ENCODE measurements at regions not wholly inside any gene's neighbourhood (a gene's known extent, or its start where the extent isn't known, plus 50 kb on each side); places are given as distances from the start of the nearest gene placed in this dataset.
"Not testable (repeated sequence)": the region's sequence is repeated elsewhere in the genome, so short reads cannot be mapped to it uniquely, and the experiment has no call there.

DNA sequence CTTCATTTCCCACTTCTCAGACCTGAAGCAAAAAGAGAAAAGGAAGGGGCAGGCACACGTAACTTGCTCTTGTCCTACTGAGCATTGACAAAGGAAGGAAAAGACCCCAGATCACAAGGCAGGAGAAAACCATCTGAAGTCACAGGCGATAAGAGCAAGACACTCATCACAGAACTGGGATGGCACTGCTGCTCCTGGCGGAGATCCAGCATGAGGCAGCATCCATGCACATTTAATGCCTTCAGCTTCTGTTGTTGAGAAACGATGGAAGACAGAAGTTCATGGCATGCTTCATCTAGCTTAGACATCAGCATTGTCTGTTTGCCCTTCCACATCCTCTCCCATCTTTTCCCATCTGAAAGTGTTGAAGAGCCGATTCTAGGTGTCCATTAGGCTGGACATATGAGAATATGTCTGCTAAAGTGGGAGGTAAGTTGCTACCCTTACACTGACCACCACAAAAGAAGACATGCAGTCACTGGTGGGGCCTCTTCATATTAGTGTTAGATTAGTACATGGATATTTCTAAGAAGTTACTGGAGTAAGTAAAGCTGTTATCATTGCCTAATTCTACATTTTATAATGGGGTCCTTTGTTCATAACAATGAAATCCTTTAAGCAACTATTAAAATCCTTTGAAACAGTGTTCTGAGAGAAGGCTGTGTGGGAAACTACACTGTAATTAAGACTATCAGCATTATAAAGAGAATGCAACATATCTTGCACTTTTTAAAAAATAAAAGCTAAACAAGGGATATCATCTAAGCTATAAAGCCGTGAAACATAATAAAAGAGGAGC is 618.5 kb downstream of the C6orf118 start:
- no peak for DNase-seq

GRCh38 chr6:164690241-164690640 is 619.2 kb downstream of the C6orf118 start:
- DNase-seq, result no peak

DNA sequence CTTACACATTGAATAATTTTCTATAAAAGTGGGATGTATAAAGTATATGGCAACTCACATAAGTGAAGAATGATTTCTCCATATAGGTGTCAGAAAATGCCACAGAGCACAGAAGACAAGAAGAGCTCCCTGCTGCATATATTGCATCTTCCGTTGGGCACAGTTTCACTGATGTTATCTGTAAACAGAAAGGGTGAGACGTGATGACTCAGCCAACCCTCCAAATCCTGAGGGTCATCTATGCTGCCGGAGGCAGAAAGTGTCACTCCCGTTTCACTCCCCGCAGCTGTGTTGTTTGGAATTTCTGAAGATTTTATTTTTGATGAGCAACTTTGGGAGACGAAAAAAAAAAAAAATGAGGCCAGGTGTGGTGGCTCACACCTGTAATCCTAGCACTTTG is 644.1 kb downstream of the C6orf118 start:
- DNase-seq, result no peak

- DNase-seq, result no peak
These were observed 645.8 kb downstream of the C6orf118 start for GRCh38 chr6:164663634-164664033.

- DNase-seq, result no peak
These were observed 647.7 kb downstream of the C6orf118 start for GRCh38 chr6:164661716-164662115.

DNA sequence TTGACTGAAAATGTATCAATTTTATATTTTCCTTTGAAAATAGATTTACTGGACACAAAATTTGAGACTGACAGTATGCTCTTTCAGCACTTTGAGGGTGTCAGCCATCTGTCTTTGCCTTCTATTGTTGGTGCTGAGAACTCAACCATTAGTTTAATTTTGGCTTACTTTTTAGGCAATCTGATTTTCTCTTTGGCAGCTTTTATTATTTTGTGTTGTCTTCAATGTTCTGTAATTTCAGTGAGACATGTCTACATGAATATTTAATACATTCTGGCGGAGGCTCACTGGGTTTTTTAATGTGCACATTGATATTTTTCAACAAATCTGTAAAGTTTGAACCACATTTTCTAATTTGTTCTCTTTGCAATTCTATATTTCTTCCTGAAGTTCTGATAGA is 648.6 kb downstream of the C6orf118 start:
- no peak for DNase-seq

DNA sequence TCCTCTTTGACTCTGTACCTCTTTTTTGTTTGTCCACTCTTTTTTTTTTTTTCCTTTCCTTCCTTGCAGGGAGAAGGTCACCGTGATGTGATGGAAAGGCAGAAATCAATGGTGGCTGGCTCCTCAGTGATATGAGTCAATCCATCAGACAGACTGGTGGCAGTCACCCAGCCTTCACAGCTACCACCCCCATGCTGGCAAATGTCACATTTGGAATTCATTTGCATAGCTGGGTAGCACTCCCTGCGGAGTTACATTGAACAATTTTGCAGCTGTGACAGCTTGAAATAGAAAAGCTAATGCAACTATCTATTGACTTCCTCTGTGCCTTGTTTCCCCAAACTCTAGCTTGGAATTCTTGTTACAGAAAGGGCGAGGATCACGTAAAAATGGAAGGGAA is 668.4 kb downstream of the C6orf118 start:
- no peak for DNase-seq

DNA sequence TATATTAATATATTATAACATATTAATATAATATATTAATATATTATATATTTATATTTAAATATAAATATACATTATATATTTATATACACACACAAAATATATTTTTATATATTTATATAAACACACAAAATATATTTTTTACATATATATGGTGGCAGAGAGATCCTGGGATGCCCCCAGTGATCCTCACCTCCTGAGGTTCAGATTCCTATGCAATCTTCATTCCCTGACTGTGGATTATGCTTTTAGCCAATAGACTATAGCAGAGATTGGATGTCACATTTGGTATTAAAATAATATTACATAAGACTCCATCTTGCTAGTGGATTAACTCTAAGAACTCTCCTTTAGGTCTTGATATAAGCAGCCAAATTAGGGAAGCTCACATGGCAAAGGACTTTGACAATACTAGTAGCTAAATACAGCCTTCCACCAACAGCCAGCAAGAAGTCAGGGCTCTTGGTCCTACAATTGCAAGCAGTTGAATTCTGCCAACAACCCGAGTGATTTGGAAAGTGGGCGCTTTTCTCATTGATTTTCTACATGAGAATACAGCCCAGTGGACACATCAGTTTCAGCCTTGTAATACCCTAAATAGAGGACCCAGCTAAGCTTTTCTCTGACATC is 681.0 kb downstream of the C6orf118 start:
- DNase-seq, result no peak

DNA sequence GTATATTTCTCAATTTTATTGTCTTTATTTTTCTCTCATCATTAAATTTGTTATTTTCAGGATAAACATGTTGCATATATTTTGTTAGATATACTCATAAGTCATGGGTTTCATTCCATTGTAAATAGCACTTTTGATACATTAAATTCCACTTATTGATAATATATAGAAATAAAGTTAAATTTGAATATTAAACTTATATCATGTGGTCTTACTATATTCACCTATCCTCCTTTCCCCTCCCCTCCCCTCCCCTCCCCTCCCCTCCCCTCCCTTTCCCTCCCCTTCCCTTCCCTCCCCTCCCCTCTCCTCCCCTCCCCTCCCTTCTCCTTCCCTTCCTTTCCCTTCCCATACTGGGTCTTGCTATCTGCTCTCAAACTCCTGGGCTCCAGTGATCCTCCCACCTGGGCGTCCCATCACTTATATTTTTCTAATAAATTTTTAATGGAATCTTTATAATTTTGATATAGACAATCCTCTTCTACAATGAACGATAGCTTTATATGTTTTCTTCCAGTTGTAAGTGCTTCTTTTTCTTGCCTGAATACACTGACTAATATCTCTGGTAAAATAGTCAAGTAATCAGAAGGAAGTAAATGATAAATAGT is 692.4 kb downstream of the C6orf118 start:
- no peak for DNase-seq

GRCh38 chr6:164612751-164613150 is 696.7 kb downstream of the C6orf118 start:
- DNase-seq, result no peak

GRCh38 chr6:164610859-164611258 is 698.5 kb downstream of the C6orf118 start:
- not testable (repeated sequence) for DNase-seq

DNA sequence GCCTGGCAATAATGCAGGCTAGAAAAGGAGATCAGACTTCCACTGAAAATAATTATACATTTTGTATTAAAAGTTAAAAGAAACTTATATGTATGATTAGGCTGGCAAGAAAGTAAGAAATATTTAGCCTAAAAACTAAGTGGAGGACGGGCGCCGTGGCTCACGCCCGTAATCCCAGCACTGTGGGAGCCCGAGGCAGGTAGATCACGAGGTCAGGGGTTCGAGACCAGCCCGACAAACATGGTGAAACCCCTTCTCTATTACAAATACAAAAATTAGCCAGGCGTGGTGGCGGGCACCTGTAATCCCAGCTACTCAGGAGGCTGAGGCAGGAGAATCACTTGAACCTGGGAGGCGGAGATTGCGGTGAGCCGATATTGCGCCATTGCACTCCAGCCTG is 707.0 kb downstream of the C6orf118 start:
- not testable (repeated sequence) for DNase-seq

DNA sequence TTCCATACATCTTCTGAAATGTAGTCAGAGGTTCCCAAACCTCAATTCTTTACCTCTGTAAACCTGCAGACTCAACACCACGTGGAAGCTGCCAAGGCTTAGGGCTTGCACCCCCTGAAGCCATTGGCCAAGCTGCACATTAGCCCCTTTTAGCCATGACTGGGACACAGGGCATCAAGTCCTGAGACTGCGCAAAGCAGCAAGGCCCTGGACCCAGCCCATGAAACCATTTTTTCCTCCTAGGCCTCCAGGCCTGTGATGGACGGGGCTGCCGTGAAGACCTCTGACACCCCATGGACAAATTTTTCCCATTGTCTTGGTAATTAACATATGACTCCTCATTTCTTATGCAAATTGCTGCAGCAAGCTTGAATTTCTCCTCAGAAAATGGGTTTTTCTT is 727.8 kb downstream of the C6orf118 start:
- DNase-seq, result no peak

DNA sequence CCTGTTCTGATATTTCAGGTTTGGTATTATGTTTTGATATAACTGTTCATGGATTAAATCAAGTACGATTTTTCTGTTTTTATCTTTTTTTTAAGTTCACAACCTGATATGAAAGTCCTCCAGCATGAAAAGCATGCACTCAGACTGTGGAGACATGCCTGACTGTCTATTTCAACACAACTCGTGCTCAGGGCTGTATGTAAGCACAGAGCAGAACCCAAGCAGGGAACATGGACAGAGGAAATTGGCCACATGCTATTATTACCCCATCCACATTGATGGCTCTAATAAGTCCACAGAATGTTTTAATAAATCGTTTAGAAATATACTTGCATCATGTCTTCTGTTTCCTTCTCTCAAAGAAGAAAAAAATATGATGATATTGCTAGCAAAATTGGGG is 730.4 kb downstream of the C6orf118 start:
- no peak for DNase-seq

DNA sequence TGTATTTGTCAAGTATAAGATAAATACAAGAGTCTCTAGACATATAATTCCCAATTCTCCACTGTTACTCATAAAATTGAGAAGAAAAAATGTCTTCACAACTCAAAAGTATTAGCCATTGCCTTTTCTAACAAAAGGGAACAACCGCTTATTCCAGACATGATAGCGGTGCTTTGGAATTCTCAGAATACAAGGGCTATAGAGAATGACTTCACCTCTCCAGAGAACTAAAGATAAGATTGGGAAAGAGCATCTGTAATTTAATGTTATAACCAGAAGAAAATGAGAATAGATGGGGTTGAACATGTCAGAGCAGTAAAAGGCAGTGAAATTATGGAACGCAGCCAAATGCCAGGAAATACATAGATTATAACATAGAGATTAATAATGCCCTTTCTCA is 730.8 kb downstream of the C6orf118 start:
- DNase-seq, result no peak

GRCh38 chr6:164570801-164571200 is 738.6 kb downstream of the C6orf118 start:
- DNase-seq, result no peak

- DNase-seq, result no peak
These were observed 739.9 kb downstream of the C6orf118 start for GRCh38 chr6:164569509-164569908.

GRCh38 chr6:164563924-164564323 is 745.5 kb downstream of the C6orf118 start:
- no peak for DNase-seq

DNA sequence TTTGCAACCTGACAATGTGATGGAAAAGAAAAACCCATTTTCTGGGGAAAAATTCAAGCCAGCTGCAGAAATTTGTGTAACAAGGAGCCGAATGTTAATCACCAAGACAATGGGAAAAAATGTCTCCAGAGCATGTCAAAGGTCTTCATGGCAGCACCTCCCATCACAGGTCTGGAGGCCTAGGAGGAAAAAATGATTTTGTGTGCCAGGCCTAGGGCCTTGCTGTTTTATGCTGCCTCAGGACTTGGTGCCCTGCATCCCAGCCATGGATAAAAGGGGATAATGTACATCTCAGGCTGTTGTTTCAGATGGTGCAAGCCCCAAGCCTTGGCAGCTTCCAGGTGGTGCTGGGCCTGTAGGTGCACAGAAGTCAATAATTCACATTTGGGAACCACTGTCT is 747.7 kb downstream of the C6orf118 start:
- no peak for DNase-seq

- no peak for DNase-seq
These were observed 754.5 kb downstream of the C6orf118 start for GRCh38 chr6:164554700-164555476.

DNA sequence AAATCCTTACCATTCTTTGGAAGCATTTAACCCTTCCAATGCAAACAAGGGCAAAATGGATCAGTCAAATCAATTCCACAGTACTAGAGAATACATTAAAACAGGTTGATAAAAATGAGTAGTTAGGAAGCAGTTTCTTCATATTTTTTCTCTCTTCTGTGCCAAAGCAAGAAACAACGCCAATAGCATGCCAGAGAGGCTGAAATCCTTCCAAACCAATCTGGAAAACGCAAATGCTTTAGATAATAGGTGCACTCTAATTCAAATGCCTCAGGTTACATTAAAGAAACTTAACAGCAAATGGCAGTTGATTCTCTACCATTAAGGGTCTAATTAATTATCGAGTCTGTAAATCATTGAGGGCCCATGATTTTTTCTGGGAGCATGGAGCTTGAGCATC is 755.2 kb downstream of the C6orf118 start:
- DNase-seq, result no peak

DNA sequence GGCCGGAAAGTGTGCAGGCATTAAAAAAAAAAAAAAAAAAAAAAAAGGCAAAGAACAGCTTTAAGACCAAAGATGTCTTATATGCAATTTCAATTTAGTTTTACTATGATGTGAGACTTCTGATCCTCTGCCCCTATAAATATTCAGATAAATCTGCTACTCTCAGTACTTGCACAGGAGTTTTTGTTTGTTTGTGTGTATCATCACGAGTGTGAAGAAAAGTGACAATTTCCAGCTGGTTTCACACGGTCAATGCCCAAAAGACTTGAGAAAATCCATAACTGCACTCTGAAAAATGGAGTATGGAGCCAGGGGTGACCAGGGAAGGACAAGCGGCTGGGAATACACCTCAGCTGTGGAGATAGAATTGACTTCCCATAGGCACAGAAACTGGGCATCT is 757.7 kb downstream of the C6orf118 start:
- no peak for DNase-seq

- no peak for DNase-seq
These were observed 762.3 kb downstream of the C6orf118 start for GRCh38 chr6:164547076-164547475.
